A673 (cell line): ENCODE measurements at regions not wholly inside any gene's neighbourhood (a gene's known extent, or its start where the extent isn't known, plus 50 kb on each side); places are given as distances from the start of the nearest gene placed in this dataset.

Source experiments
- BruUV-seq: library from RNA; stranded (reverse); fragments of 400-500 nt; replicated peaks from 2 replicates; lab custom pipeline; 2021; lab: Mats Ljungman, UMichigan
- CTCF ChIA-PET: fragments of 300-600 bp; sonication (Branson Sonifier 250); formaldehyde crosslinking; loops from one replicate; lab custom pipeline; 2022; ENCODE audit warnings: antibody characterized with exemption; lab: Charles Lee
- POLR2A ChIA-PET: fragments of 300-600 bp; sonication (Branson Sonifier 250); formaldehyde crosslinking; loops from one replicate; lab custom pipeline; 2022; ENCODE audit warnings: antibody characterized with exemption; ENCODE audit not compliant: low non-redundant PET; lab: Charles Lee
- DNase-seq: peaks from one replicate; pipeline ENCODE4 v3.0.0-alpha.2; 2015; ENCODE audit warnings: low spot score
- H3K27ac ChIP-seq: fragments of 200-600 bp; sonication (generic); 2 replicates; pipeline ENCODE4 v1.5.1; 2016; ENCODE audit warnings: mixed run types, low read depth, mild to moderate bottlenecking, mixed read lengths, antibody characterized with exemption, low read length; ENCODE audit not compliant: poor library complexity, severe bottlenecking
- H3K27me3 ChIP-seq: fragments of 200-600 bp; sonication (generic); replicated peaks from 2 replicates; pipeline ENCODE4 v1.6.1; 2017; ENCODE audit warnings: mixed run types, low read depth, mild to moderate bottlenecking, mixed read lengths, antibody characterized with exemption, low read length; ENCODE audit not compliant: insufficient read depth, poor library complexity
- H3K36me3 ChIP-seq: fragments of 200-600 bp; sonication (generic); 2 replicates; pipeline ENCODE4 v1.6.1; 2016; ENCODE audit warnings: mixed run types, mild to moderate bottlenecking, mixed read lengths, antibody characterized with exemption, low read length; ENCODE audit not compliant: insufficient read depth, poor library complexity, severe bottlenecking
- H3K4me1 ChIP-seq: fragments of 200-600 bp; sonication (generic); 2 replicates; pipeline ENCODE4 v1.6.1; 2017; ENCODE audit warnings: mixed run types, mild to moderate bottlenecking, mixed read lengths, antibody characterized with exemption, low read length; ENCODE audit not compliant: insufficient read depth, poor library complexity, severe bottlenecking
- H3K4me3 ChIP-seq: fragments of 200-600 bp; sonication (generic); 2 replicates; pipeline ENCODE4 v1.5.1; 2016; ENCODE audit warnings: low read depth, mixed run types, mild to moderate bottlenecking, mixed read lengths, low read length; ENCODE audit not compliant: poor library complexity, severe bottlenecking
- H3K9me3 ChIP-seq: fragments of 200-600 bp; sonication (generic); 2 replicates; pipeline ENCODE4 v1.6.1; 2016; ENCODE audit warnings: mixed run types, low read depth, mild to moderate bottlenecking, mixed read lengths, antibody characterized with exemption, low read length; ENCODE audit not compliant: poor library complexity, severe bottlenecking
- CTCF ChIP-seq: fragments of 300-800, 200-600 bp; sonication (generic); conservative IDR thresholded peaks from 2 replicates; pipeline ENCODE4 v1.5.1; 2017; ENCODE audit warnings: low read depth, mild to moderate bottlenecking, antibody characterized with exemption, low read length, moderate library complexity, mixed read lengths
- EZH2 ChIP-seq: fragments of 200-600 bp; sonication (generic); IDR thresholded peaks from 2 replicates; pipeline ENCODE4 v1.6.1; 2017; ENCODE audit warnings: borderline replicate concordance, low read depth, mild to moderate bottlenecking, mixed read lengths, antibody characterized with exemption, low read length; ENCODE audit not compliant: poor library complexity, severe bottlenecking
- intact Hi-C: fragments of 100-400 bp; cut with micrococcal nuclease; formaldehyde crosslinking; loops from one replicate; pipeline ENCODE4 v1.10.0; 2022; ENCODE audit not compliant: unreplicated experiment

GRCh38 chr9:135268031-135268430, 180.6 kb downstream of the OLFM1 start:
- no peak for DNase-seq
- Histone ChIP-seq H3K4me3 (no peak overlapping the region), H3K9me3 (no peaks in the 10 kb centered on the region), H3K27me3 (no peaks in the 10 kb centered on the region), H3K4me1 (peaks cover 44% of the 10 kb centered on the region), H3K27ac (peak overlapping the region; percentile 31), H3K36me3 (no peaks in the 10 kb centered on the region)
- TF ChIP-seq CTCF, result no peak
- no TSS peak for BruUV-seq
- intact Hi-C loops, result no loop called here
- CTCF ChIA-PET, result interaction anchor here (0.5 kb wide), 1 partner anchor 46 kb away, joined by 4 read pairs; no protein-coding TSS in a partner anchor
- POLR2A ChIA-PET, result no interaction called here

GRCh38 chr9:135268981-135269380, 181.5 kb downstream of the OLFM1 start:
- ChIA-PET CTCF (no interaction called here), POLR2A (no interaction called here)
- Histone ChIP-seq H3K27ac (no peak overlapping the region), H3K36me3 (no peaks in the 10 kb centered on the region), H3K9me3 (no peaks in the 10 kb centered on the region), H3K27me3 (no peaks in the 10 kb centered on the region), H3K4me1 (peaks cover 50% of the 10 kb centered on the region), H3K4me3 (no peak overlapping the region)
- BruUV-seq, result no TSS peak
- intact Hi-C loops, result no loop called here
- no peak for DNase-seq
- TF ChIP-seq CTCF (no peak), EZH2 (no peak)

GRCh38 chr9:135269912-135270830, 182.7 kb downstream of the OLFM1 start:
- ChIA-PET CTCF (no interaction called here), POLR2A (no interaction called here)
- DNase-seq, result no peak
- TF ChIP-seq EZH2 (no peak), CTCF (no peak)
- intact Hi-C loops, result no loop called here
- Histone ChIP-seq H3K4me3 (no peak overlapping the region), H3K27me3 (no peaks in the 10 kb centered on the region), H3K9me3 (no peaks in the 10 kb centered on the region), H3K36me3 (no peaks in the 10 kb centered on the region), H3K4me1 (peaks cover 50% of the 10 kb centered on the region), H3K27ac (peak overlapping the region; percentile 24)
- BruUV-seq, result no TSS peak
